ENCODE measurements at regions not wholly inside any gene's neighbourhood (a gene's known extent, or its start where the extent isn't known, plus 50 kb on each side); places are given as distances from the start of the nearest gene placed in this dataset.

- no peaks in the 10 kb centered on the region for H4K20me1 ChIP-seq (ENCODE audit: insufficient read depth, low read length)
- H3K9me3 ChIP-seq (ENCODE audit: insufficient read depth, low read length): no peaks in the 10 kb centered on the region
- H3K36me3 ChIP-seq (replicated peaks; ENCODE audit: low read depth, low read length): peaks cover 5% of the 10 kb centered on the region
- no peak for TF ChIP-seq EZH2phosphoT487 (IDR thresholded peaks at IDR 0.05; ENCODE audit: low read depth)
- TF ChIP-seq CTCF (IDR thresholded peaks at IDR 0.05; ENCODE audit: low read depth, low read length): no peak
- peaks cover 20% of the 10 kb centered on the region for H3K4me1 ChIP-seq (ENCODE audit: low read length)
- no peaks in the 10 kb centered on the region for H3K79me2 ChIP-seq (ENCODE audit: low read length)
- no peaks in the 10 kb centered on the region for H3K27me3 ChIP-seq (ENCODE audit: low read depth, low read length)
- H2AFZ ChIP-seq (ENCODE audit: low read depth, low read length): no peak overlapping the region
- H3K9ac ChIP-seq (ENCODE audit: low read length): no peak overlapping the region
- no peak overlapping the region for H3K27ac ChIP-seq (ENCODE audit: low read length)
- no peak overlapping the region for H3K4me3 ChIP-seq (ENCODE audit: low read length)
- no peak overlapping the region for H3K4me2 ChIP-seq (ENCODE audit: low read length)
Measured at GRCh38 chr4:36652857-36653256, 371.4 kb downstream of the DTHD1 start.

- Histone ChIP-seq H3K36me3 (replicated peaks; ENCODE audit: low read depth, low read length) (no peaks in the 10 kb centered on the region), H3K4me3 (ENCODE audit: low read length) (peak overlapping the region; percentile 10; the same call in 1 of the 2 replicates), H4K20me1 (ENCODE audit: insufficient read depth, low read length) (no peaks in the 10 kb centered on the region), H3K4me1 (ENCODE audit: low read length) (peaks cover 30% of the 10 kb centered on the region), H2AFZ (ENCODE audit: low read depth, low read length) (peak overlapping the region; percentile 48; the same call in 1 of the 2 replicates), H3K27ac (ENCODE audit: low read length) (peak overlapping the region; percentile 30; the same call in 1 of the 2 replicates), H3K27me3 (ENCODE audit: low read depth, low read length) (no peaks in the 10 kb centered on the region), H3K79me2 (ENCODE audit: low read length) (no peaks in the 10 kb centered on the region), H3K4me2 (ENCODE audit: low read length) (peak overlapping the region; percentile 47), H3K9ac (ENCODE audit: low read length) (no peak overlapping the region), H3K9me3 (ENCODE audit: insufficient read depth, low read length) (no peaks in the 10 kb centered on the region)
- TF ChIP-seq EZH2phosphoT487 (IDR thresholded peaks at IDR 0.05; ENCODE audit: low read depth): no peak
Measured at GRCh38 chr4:36665985-36666527, 384.6 kb downstream of the DTHD1 start.

- H3K4me3 ChIP-seq (ENCODE audit: low read length): no peak overlapping the region
- no peaks in the 10 kb centered on the region for H4K20me1 ChIP-seq (ENCODE audit: insufficient read depth, low read length)
- H2AFZ ChIP-seq (ENCODE audit: low read depth, low read length): no peak overlapping the region
- H3K27me3 ChIP-seq (ENCODE audit: low read depth, low read length): no peaks in the 10 kb centered on the region
- no peak overlapping the region for H3K4me2 ChIP-seq (ENCODE audit: low read length)
- no peak for TF ChIP-seq EZH2phosphoT487 (IDR thresholded peaks at IDR 0.05; ENCODE audit: low read depth)
- TF ChIP-seq CTCF (IDR thresholded peaks at IDR 0.05; ENCODE audit: low read depth, low read length): no peak
- H3K27ac ChIP-seq (ENCODE audit: low read length): no peak overlapping the region
- H3K36me3 ChIP-seq (replicated peaks; ENCODE audit: low read depth, low read length): no peaks in the 10 kb centered on the region
- no peaks in the 10 kb centered on the region for H3K79me2 ChIP-seq (ENCODE audit: low read length)
- no peak overlapping the region for H3K9ac ChIP-seq (ENCODE audit: low read length)
- no peaks in the 10 kb centered on the region for H3K9me3 ChIP-seq (ENCODE audit: insufficient read depth, low read length)
- H3K4me1 ChIP-seq (ENCODE audit: low read length): peaks cover 6% of the 10 kb centered on the region
Measured at GRCh38 chr4:36675436-36675835, 394.0 kb downstream of the DTHD1 start.

DNA sequence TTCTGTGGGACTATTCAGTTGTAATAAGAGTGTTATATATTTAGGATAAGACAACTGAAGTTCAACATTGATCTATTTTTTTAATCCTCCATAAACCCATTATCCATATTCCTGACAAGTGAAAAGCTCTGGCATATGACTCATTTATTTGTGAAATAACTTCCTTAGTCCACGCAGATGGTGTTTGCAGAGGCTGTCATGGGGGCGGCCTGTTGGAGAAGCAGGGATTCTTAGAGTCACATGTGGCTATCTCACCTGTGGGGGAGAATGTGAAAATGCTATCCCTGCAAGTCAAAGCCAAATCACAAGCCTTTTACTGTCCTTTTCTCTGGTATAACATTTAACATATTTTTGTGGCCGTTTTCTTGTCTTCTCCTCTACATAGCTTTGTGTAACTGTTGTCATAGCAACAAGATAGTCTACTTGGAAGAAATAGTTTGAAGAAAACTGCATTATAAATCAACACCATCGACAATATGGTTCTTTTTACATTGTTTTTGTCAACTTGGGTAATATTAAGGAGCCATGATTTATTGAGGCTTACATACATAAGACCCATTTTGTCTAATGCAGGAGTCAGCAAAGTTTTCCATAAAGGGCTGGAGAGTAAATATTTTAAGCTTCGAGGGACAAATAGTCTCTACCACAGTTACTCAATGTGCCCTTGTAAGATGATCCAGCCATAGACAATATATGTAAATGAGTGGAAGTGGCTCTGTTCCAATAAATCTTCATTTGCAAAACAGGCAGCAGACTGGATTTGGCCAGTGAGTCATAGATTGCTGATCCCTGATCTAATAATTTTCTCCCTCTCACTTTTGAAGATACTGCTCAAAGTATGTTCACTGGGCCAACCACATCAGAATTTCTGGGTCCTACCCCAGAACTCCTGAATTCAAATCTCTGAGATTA, 395.0 kb downstream of the DTHD1 start:
- no peak overlapping the region for H3K27ac ChIP-seq (ENCODE audit: low read length)
- H3K79me2 ChIP-seq (ENCODE audit: low read length): no peaks in the 10 kb centered on the region
- no peak for TF ChIP-seq EZH2phosphoT487 (IDR thresholded peaks at IDR 0.05; ENCODE audit: low read depth)
- no peak for TF ChIP-seq CTCF (IDR thresholded peaks at IDR 0.05; ENCODE audit: low read depth, low read length)
- H3K27me3 ChIP-seq (ENCODE audit: low read depth, low read length): no peaks in the 10 kb centered on the region
- H2AFZ ChIP-seq (ENCODE audit: low read depth, low read length): no peak overlapping the region
- peaks cover 6% of the 10 kb centered on the region for H3K4me1 ChIP-seq (ENCODE audit: low read length)
- no peak overlapping the region for H3K9ac ChIP-seq (ENCODE audit: low read length)
- H3K4me2 ChIP-seq (ENCODE audit: low read length): no peak overlapping the region
- no peak overlapping the region for H3K4me3 ChIP-seq (ENCODE audit: low read length)
- peaks cover 3% of the 10 kb centered on the region; the same call in 1 of the 2 replicates for H3K9me3 ChIP-seq (ENCODE audit: insufficient read depth, low read length)
- H3K36me3 ChIP-seq (replicated peaks; ENCODE audit: low read depth, low read length): no peaks in the 10 kb centered on the region
- H4K20me1 ChIP-seq (ENCODE audit: insufficient read depth, low read length): no peaks in the 10 kb centered on the region
